A204.1 (cell line): ENCODE measurements at regions not wholly inside any gene's neighbourhood (a gene's known extent, or its start where the extent isn't known, plus 50 kb on each side); places are given as distances from the start of the nearest gene placed in this dataset.
"Not testable (repeated sequence)": the region's sequence is repeated elsewhere in the genome, so short reads cannot be mapped to it uniquely, and the experiment has no call there.

Experiments
- FAIRE-seq: peaks from 2 replicates; lab custom pipeline; 2012; peaks lifted over from hg19 to GRCh38; lab: Jason Lieb, UNC

DNA sequence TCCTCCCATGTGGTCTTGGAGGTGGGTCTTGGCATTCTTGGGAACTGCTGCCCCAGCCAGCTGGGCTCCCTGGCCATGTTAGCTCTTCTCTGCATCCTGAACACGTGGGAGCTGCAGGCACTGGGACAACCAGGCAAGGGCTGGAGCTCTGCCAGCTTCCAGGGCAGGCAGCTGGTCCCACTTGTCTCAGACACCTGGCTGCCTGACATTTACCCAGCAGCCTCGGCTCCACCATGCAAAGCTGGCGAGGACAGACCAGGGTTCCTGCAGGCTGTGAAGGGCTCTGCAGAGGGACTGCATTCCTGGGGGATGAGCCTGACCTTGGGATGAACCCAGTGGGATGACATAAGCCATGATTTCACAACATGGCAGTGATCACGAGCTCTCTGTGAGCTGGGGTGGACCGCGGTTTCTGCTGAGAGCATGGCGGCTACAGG lies 99.0 kb upstream of the TSHZ3 start:
- no peak for FAIRE-seq

DNA sequence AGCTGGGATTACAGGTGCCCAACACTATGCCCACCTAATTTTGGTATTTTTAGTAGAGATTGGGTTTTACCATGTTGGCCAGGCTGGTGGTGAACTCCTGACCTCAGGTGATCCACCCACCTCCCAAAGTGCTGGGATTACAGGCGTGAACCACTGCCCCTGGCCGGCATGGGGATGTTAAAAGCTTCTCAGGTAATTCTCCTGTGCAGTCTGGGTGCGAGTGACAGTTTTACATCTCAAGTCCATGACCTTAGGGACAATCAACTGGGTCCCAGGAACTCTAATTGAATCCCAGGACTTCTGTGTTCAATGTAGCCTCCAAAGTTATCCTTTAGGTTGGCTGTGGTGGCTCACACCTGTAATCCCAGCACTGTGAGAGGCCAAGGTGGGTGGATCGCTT lies 100.1 kb upstream of the TSHZ3 start:
- FAIRE-seq: no peak

DNA sequence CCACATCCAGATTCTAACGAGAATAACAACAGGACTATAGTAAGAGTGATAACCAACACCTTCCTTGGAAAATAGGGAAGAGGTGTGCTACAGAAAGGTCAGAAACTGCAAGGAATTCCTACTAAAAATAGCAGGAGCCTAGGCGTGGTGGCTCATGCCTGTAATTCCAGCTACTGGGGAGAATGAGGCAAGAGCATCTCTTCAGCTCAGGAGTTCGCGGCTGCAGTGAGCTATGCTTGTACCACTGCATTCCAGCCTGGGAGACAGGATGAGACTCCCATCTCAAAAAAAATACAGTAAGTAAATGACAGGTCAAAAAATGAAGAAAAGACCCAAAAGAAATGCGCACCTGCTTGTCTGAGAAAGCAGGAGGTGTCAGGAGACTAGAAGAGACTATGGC lies 101.5 kb upstream of the TSHZ3 start:
- no peak for FAIRE-seq

DNA sequence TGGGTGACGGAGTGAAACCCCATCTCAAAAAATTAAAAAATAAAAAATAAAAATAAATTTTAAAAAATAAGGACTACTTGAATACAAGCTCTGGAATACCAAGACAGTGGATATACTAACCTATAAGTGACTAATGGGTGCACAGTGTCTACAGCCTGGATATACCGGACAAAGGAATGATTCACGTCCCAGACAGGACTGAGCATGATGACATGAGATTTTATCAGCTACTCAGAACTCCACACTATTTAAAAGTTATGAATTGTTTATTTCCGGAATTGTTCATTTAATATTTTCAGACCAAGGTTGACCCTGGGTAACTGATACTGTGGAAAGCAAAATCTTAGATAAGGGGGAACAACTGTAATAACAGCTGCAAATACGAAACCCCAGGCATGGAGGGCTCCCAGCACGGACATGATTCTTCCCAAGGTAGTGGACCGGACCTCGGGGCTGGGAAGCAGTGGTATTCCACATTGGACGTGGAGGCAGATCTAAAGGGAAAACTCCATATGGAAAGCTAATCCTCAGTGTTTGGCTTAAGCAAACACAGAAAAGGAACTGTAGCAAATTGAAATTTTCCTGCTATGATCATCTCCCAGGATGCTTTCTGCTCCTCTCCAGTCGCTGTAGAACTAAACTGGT lies 102.6 kb upstream of the TSHZ3 start:
- FAIRE-seq: no peak

DNA sequence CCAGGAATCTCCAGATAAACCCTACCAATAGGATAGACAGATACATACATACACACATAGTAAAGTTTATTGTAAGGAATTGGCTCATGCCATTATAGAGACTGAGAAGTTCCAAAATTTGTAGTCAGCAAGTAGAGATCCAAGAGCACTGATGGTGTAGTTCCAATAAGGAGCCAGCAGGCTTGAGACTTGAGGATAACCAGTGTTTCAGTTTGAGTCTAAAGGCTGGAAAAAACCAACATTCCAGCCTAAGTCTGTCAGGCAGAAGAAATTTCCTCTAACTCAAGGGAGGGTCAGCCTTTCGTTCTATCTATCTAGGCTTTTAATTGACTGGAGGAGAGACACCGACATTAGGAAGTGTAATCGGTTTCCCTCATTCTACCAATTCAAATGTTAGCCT lies 110.2 kb upstream of the TSHZ3 start:
- FAIRE-seq: no peak

DNA sequence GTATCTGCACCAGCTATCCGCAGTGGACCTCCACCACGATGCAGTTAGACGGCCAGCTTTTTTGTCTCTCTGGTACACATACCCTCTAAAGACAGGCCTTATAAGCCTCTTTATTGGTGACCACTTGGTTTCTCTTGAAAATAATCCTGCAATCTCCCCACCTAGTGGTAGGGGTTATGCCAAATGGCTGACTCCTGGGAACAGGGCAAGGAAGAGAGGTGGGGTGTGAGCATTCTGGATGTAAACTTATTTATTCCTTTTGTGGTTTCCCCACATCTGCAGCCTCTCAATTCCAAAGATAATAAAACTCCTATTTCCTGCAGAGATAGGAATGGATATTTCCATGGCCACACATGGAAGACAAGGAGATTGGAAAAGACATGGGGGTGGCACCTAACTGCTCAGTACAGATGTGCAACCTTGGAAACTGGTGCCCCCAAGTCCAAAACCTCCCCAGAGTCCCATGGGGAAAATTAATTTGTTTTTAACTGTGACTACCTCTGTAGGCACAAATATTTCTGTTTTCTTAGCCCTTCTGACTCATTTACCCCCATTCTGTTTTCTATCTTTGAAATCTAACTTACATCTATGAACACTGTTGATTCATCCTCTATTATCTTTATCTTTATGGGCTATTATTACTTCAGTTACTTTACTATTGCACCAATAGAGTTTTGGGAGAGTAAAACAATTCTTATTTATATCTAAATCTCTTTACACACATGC lies 112.7 kb upstream of the TSHZ3 start:
- no peak for FAIRE-seq

DNA sequence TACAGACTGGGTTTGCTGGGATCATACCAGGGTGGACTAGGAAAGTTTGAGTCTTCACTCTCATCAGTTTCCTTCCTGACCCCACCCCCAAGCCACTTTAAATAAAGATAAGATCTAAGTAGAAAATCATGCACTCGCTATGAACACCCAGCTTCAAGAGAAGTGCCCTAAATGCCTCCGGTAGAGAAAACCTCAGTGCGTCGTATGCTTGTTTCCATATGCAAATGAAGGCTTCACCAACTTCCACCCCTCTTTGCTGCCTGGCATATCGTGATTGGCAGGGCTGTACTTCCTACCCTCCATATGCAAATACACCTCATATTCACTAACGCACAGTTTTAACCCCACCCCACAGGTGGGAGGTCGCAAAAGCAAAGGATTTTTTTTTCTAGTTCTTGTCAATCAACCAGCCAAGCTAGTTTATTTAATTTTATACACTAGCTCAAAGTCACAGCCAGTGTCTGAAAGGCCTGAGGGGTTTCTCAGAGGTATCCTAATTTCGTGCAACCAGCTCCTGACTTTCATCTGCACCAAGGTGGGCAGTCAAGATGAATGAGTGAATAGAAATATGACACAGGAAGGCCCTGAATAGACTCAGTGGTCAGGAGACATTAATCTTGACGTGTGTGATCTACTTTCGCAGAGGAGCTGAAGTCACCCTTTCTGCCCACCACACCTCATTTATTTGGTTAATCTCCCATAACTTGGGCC lies 121.1 kb upstream of the TSHZ3 start:
- no peak for FAIRE-seq

DNA sequence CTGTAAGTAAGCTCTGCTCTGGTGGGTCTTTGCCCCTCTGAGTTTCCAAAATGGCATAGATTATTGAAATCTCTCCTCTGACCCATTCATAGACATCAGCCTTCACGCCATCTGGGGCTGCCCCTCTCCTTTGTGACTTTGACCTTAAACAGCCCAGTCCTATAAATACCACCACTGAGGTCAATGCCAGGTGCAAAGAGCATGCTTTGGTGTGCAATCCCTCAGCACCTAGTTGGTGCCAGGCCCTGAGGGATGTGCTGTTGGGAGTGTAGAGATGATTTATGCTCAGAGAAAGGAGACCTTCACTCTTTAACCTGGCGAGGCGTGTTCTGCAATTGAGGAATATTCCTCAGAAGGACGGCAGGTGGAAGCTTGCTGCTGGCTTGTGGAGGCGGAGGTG lies 121.7 kb upstream of the TSHZ3 start:
- no peak for FAIRE-seq

DNA sequence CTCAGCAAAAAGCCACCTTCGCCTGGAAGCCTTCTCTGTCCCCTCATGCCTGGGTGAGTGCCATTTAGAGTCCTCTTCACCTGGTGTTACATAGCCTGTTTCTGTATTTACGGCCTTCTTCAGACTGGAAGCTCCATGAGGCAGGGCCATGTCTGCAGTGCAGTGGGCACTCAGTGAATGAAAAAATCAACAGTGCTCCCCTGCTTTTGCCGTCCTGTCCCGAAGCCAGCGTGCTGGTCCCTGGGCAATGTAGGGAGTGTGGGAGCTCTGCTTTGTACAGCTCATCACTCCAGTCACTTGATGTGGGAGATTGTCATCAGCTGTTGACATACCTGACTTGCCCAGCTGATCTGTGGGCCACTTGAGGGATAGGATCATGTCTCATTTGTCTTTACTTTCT lies 129.0 kb upstream of the TSHZ3 start:
- FAIRE-seq: no peak

DNA sequence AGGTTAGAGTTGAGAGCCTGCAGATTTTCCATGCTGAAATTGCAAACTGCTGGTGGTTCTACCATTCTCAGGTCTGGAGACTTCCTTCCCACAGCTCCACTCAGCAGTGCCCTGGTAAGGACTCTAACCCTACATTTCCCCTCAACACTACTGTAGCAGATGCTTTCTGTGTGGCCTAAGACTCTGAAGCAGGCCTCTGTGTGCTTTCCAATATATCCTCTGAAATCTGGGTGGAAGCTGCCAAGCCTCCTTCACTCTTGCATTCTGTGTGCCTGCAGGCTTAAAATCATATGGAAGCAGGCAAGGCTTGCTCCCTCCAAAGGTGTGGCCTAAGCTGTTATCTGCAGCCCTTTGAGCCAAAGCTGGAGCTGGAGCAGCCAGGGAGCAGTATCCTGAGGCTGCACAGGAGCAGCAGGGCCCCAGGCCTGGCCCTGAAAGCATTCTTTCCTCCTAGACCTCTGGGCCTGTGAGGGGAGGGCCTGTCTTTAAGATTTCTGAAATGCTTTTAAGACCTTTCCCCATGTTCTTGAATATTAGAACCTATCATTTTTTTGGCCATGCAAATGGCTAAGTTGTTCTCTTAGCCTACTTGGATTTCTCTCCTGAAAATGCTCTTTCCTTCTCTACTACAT lies 134.1 kb upstream of the TSHZ3 start:
- FAIRE-seq: no peak

DNA sequence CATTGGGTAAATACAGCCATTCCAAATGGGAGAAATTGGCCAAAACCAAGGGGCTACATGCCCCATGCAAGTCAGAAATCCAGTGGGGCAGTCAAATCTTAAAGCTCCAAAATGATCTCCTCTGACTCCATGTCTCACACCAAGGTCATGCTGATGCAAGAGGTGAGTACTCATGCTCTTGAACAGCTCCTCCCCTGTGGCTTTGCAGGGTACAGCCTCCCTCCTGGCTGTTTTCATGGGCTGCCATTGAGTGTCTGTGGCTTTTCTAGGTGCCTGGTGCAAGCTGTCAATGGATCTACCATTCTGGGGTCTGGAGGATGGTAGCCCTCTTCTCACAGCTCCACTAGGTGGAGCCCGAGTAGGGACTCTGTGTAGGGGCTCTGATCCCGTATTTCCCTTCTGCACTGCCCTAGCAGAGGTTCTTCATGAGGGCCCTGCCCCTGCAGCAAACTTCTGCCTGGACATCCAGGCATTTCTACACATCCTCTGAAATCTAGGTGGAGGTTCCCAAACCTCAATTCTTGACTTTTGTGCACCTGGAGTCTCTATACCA lies 135.7 kb upstream of the TSHZ3 start:
- not testable (repeated sequence) for FAIRE-seq

DNA sequence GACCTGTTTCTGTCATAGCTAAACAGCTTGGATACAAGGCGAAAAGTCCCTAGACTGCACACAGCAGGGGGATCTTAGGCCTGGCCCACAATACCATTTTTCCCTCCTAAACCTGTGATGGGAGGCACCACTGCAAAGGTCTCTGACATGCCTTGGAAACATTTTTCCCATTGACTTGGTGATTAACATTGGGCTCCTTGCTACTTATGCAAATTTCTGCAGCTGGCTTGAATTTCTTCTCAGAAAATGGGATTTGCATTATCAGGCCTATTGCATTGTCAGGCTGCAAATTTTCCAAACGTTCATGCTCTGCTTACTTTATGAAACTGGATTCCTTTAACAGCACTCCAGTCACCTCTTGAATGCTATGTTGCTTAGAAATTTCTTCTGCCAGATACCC lies 136.2 kb upstream of the TSHZ3 start:
- FAIRE-seq: no peak

DNA sequence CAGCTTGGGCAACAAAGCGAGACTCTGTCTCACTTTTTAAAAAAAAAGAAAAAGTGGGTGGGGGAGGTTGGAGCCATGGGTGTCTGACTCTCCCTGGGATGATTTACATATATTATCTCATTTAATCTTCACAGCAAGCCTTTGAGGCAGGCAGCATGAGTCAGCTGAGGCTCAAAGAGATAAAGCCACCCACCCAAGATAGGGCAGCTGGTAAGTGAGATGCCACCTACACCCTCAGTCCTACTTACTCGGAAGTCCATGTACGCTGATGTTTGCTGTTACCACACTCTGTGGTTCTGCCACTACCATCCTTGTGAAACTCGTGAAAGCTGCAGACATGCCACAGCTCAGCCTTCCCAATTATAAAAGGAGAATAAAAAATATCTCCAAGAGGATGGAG lies 142.0 kb upstream of the TSHZ3 start:
- FAIRE-seq: no peak

DNA sequence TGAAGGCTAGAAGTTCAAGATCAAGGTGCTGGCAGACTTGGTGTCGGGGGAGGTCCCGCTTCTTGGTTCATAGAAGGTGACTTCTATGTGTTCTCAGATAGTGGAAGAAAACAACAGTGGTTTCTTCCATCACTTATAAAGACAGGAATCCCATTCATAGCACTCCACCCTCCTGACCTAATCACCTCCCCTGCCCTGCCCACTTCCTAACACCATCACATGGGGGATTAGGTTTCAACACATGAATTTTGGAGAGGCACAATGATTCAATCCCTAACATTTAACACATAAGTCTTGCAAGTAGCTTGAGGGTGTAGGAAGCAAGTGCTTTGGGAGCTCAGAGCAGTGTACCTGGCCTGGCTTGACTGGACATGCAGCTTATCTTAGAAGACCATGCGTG lies 142.8 kb upstream of the TSHZ3 start:
- no peak for FAIRE-seq

DNA sequence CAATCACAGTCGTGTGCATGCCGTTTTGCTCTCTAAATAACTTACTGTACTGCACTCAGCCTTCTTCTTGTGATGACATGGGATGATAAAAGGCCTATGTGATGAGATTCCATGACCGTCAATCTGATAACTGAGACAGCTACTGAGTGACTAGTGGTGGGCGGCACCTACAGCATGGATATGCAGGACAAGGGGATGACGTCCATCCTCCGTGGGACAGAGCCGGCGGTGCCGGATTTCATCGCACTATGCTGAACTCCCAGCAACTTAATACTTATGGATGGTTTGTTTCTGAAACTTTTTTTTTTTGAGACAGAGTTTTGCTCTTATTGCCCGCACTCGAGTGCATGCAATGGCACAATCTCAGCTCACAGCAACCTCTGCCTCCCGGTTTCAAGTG lies 146.8 kb upstream of the TSHZ3 start:
- no peak for FAIRE-seq

DNA sequence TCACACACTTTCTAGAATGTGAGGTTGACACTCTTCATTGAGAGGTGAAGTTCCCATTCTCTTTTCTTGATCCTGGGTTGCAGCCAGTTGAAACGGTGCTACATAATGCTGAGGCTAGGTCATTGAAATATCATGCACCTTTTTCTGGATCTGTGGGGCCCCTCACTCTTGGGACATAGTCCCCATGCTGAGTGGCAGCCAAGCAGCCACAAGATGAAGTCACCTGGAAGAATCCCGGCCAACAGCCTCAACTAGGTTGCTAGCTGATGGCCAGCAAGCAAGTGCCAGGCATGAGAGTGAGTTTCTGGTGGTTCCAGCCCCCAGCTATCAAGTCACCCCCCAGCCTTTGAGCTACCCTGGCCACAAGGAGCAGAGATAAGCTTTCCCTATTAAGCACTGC lies 148.5 kb upstream of the TSHZ3 start:
- FAIRE-seq: no peak

DNA sequence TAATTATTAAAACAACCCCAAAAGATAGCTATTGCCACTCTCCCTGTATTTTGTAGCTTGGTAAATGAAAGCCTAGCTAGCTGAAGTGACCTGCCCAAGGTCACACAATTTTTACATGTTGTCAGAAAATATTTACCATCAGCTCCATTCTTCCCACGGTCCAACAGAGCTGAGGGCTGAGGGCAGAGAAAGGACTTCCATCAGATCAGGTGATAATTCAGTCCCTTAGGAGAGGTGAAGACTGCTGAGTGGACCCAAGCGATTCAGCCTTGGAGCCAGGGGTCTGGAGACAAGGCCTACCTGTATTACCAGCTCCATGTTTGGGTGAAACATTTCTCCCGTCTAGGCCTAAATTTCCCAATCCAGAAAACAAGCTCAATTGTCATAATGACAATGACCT lies 149.5 kb upstream of the TSHZ3 start:
- FAIRE-seq: no peak

DNA sequence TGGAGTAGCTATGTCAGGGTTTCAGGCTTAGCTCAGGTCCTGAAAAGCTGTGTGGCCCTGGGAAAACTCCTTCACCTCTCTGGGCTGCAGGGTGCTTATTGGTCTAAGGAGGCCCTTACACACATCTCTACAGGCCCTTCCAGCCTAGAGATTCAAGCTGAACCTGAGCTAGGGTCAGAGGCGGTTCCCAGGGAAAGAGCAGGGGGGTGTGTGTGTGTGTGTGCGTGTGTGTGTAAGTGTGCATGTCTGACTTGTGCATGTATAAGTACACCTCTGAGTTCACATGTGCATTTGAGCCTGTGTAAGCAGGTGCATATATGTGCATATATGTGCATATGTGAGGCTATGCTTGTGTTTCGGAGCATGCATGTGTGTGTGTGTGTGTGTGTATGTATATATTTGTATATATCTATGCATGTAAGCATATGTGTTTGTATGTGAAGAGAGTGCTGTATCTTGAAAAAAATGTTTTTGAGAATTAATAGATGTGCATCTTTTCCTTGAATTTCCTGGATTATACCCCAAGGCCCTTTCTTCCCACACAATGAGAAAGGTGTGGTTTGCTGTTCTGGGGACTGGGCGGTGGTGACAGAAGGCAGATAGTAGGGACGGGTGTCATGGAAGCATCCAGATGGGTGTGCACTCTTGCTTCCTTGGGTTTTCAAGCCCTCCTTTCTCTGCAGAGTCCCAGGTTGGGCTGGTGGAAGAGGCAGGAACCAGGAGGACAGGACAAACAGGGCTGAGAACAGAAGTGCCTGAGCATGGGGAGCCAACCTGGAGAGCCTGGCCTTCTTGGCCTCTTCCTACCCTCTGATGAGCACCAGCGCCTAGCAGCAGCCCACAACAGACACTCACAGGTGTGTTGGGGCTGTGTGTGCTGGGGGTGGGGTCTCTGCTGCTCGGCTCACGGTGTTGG lies 150.3 kb upstream of the TSHZ3 start:
- no peak for FAIRE-seq

DNA sequence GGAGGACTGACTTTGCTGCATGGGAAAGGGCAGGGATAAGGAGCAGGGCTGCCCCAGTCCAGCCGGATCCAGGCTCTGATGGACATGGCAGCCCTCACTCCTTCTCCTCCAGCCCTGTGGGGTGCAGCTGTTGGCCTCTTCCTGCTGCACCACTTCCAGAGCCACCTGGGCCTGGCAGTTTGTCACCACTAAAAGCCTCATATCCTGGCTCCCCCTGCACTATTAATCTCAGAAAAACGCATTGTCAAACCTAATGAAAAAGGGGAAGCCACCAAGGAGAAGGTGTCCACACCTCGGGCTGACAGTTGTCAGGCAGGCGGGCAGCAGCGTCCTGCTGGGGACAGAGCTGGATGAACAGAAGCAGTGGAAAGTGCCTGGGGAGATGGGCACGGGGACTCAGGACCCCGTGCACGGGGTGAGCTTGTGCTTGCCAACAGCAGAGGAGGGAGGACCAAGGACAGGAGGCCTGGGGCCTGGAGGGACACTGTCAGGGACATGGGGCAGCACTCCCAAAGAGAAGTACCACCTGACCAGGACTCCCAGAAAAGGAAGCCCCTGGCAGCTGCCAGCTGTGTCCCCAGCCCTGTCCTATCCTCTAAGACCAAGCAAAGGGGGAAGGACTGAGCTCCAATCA lies 151.1 kb upstream of the TSHZ3 start:
- FAIRE-seq: no peak

DNA sequence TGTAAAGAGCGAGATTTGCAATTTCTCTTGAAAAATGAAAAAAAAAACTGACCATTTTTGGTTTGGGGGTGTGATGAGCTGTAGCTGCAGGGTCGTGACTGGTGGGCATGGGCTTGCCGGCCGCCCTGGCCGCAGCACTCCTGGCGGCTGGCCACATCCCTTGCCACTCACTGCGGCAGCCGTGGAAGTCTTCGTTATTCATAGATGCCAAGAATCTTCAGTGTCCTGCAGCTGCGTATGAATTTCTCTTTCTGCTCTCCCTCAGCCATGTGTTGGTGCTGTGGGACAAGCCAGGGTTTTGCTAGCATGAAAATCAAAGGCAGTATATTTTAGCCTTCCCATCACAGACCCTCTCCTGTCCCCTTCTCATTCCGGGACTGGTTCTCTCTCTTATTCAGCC lies 151.7 kb upstream of the TSHZ3 start:
- FAIRE-seq: no peak
